Natural killer cell (primary cell): ENCODE measurements at regions not wholly inside any gene's neighbourhood (a gene's known extent, or its start where the extent isn't known, plus 50 kb on each side); places are given as distances from the start of the nearest gene placed in this dataset.
A peak's percentile ranks its signal among the peaks of the same experiment; 100 is the strongest.

Experiments used
- ATAC-seq, 3 donors: fragments of 150-1000 bp in 2 of 3; fragments of 200-7000 bp in 1 of 3; cut with Tn5 transposase; 1 replicate in 1 of 3; 2 replicates in 2 of 3; pipeline ENCODE4 v1.10.0; 2021; ENCODE audit warnings: mild to moderate bottlenecking in 2 of 3, moderate library complexity in 2 of 3
- DNase-seq, 2 donors: peaks; one replicate each; pipeline versions ENCODE4 v3.0.0 to v3.0.0-alpha.2; 2013 to 2021; ENCODE audit warnings: mixed read lengths in 1 of 2
- H3K27ac ChIP-seq: one replicate; pipeline ENCODE4 v1.5.1; 2013; ENCODE audit warnings: mild to moderate bottlenecking, low read length
- H3K27me3 ChIP-seq: one replicate; pipeline ENCODE4 v1.6.1; 2013; ENCODE audit warnings: low read length; ENCODE audit not compliant: control insufficient read depth, insufficient read depth
- H3K36me3 ChIP-seq: one replicate; pipeline ENCODE4 v1.6.1; 2013; ENCODE audit warnings: low read length; ENCODE audit not compliant: control insufficient read depth, insufficient read depth
- H3K4me1 ChIP-seq: one replicate; pipeline ENCODE4 v1.6.1; 2013; ENCODE audit warnings: low read length; ENCODE audit not compliant: control insufficient read depth, insufficient read depth
- H3K4me3 ChIP-seq: one replicate; pipeline ENCODE4 v1.5.1; 2013; ENCODE audit warnings: low read length
- H3K9me3 ChIP-seq: one replicate; pipeline ENCODE4 v1.6.1; 2013; ENCODE audit warnings: low read length; ENCODE audit not compliant: control insufficient read depth, insufficient read depth
- H3K27ac Mint-ChIP-seq, 2 donors: one replicate each; pipeline ENCODE4 v1.8.0; 2022; ENCODE audit warnings: mild to moderate bottlenecking in 2 of 2, mixed read lengths in 2 of 2, moderate library complexity in 1 of 2
- H3K27me3 Mint-ChIP-seq, 2 donors: one replicate each; pipeline ENCODE4 v1.8.0; 2022; ENCODE audit warnings: low read depth in 2 of 2, mixed read lengths in 2 of 2
- H3K36me3 Mint-ChIP-seq: one replicate; pipeline ENCODE4 v1.8.0; 2022; ENCODE audit warnings: mixed read lengths
- H3K4me1 Mint-ChIP-seq, 2 donors: one replicate each; pipeline ENCODE4 v1.8.0; 2022; ENCODE audit warnings: mixed read lengths in 2 of 2
- H3K4me3 Mint-ChIP-seq: one replicate; pipeline ENCODE4 v1.8.0; 2022; ENCODE audit warnings: mild to moderate bottlenecking, moderate library complexity, mixed read lengths
- H3K9me3 Mint-ChIP-seq, 2 donors: one replicate each; pipeline ENCODE4 v1.8.0; 2022; ENCODE audit warnings: mixed read lengths in 2 of 2
- WGBS: methylation state at CpG from one replicate; pipeline ENCODE4 v1.1.7; 2013; ENCODE audit warnings: missing lambda C conversion rate; ENCODE audit not compliant: insufficient coverage; 5-methylcytosine and 5-hydroxymethylcytosine counted together
- intact Hi-C: fragments of 100-400 bp; cut with micrococcal nuclease; formaldehyde crosslinking; loops from one replicate; pipeline ENCODE4 v1.14.2; 2022
- TF ChIP-seq, protein P1 (sequence below): fragments of 200-600 bp; IDR thresholded peaks from one replicate; pipeline ENCODE4 v1.8.0; 2022; ENCODE audit warnings: antibody characterized with exemption

DNA sequence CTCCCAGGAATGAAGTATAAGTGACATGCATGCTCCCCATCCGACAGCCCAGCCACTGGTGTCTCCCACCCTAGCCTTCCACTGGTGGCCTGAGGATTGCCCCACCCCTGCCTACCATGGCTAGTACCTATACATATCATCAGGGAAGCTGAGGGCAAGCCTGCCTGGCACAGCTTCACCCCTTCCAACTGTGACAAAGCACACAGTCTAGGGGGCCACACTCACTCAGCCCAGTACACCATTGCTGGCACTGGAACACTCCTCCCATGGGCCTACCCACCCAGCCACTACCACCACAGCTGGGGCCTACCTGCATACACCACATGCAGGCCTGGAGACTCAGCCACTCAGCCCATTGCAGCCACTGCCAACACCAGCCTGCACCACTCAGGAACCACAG, 393.1 kb upstream of the STEAP1 start:
- H3K4me3 Mint-ChIP-seq = no peak overlapping the region
- ATAC-seq = peak in 1 of 3 donors; percentile 48

DNA sequence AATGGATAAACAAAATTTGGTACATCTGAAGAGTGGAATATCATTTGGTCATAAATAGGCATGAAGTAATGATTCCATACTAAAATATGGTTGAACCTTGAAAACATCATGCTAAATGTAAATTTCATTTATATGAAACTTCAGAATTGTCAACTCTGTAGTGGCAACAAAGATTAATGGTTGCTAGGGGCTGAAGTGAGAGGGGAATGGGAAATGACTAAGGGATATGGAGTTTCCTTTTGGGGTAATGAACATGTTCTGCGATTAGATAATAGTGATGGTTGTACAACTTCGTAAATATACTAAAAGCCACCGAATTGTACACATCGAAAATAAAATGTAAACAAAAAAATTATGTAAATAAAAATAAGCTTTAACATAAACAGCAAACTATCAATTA, 384.1 kb upstream of the STEAP1 start:
- no peak for ATAC-seq
- H3K4me1 ChIP-seq = no peaks in the 10 kb centered on the region
- Mint-ChIP-seq H3K9me3 (peaks cover 3% of the 10 kb centered on the region in 2 donors), H3K36me3 (no peaks in the 10 kb centered on the region), H3K27me3 (no peaks in the 10 kb centered on the region), H3K4me1 (no peaks in the 10 kb centered on the region), H3K4me3 (no peak overlapping the region), H3K27ac (no peak overlapping the region)
- DNase-seq = no peak
- H3K36me3 ChIP-seq = no peaks in the 10 kb centered on the region
- H3K4me3 ChIP-seq = no peak overlapping the region
- TF ChIP-seq, protein P1, sequence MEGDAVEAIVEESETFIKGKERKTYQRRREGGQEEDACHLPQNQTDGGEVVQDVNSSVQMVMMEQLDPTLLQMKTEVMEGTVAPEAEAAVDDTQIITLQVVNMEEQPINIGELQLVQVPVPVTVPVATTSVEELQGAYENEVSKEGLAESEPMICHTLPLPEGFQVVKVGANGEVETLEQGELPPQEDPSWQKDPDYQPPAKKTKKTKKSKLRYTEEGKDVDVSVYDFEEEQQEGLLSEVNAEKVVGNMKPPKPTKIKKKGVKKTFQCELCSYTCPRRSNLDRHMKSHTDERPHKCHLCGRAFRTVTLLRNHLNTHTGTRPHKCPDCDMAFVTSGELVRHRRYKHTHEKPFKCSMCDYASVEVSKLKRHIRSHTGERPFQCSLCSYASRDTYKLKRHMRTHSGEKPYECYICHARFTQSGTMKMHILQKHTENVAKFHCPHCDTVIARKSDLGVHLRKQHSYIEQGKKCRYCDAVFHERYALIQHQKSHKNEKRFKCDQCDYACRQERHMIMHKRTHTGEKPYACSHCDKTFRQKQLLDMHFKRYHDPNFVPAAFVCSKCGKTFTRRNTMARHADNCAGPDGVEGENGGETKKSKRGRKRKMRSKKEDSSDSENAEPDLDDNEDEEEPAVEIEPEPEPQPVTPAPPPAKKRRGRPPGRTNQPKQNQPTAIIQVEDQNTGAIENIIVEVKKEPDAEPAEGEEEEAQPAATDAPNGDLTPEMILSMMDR = no peak
- H3K9me3 ChIP-seq = no peaks in the 10 kb centered on the region
- WGBS = no CpG with 5 or more reads among the region's 4 CpGs
- H3K27ac ChIP-seq = no peak overlapping the region
- intact Hi-C loops = no loop called here
- no peaks in the 10 kb centered on the region for H3K27me3 ChIP-seq

More for the DNA sequence above, 393.1 kb upstream of the STEAP1 start:
- Histone ChIP-seq H3K9me3 (no peaks in the 10 kb centered on the region), H3K4me3 (no peak overlapping the region), H3K27ac (no peak overlapping the region), H3K4me1 (no peaks in the 10 kb centered on the region), H3K27me3 (no peaks in the 10 kb centered on the region), H3K36me3 (no peaks in the 10 kb centered on the region)
- intact Hi-C loops = no loop called here
- 96% methylated on average over 1 of the region's 1 CpG for WGBS
- Mint-ChIP-seq H3K4me1 (no peaks in the 10 kb centered on the region), H3K36me3 (no peaks in the 10 kb centered on the region), H3K9me3 (peaks cover 6 to 12% of the 10 kb centered on the region in 2 donors), H3K27me3 (no peaks in the 10 kb centered on the region), H3K27ac (no peak overlapping the region)
- TF ChIP-seq, protein P1 = no peak
- no peak for DNase-seq

DNA sequence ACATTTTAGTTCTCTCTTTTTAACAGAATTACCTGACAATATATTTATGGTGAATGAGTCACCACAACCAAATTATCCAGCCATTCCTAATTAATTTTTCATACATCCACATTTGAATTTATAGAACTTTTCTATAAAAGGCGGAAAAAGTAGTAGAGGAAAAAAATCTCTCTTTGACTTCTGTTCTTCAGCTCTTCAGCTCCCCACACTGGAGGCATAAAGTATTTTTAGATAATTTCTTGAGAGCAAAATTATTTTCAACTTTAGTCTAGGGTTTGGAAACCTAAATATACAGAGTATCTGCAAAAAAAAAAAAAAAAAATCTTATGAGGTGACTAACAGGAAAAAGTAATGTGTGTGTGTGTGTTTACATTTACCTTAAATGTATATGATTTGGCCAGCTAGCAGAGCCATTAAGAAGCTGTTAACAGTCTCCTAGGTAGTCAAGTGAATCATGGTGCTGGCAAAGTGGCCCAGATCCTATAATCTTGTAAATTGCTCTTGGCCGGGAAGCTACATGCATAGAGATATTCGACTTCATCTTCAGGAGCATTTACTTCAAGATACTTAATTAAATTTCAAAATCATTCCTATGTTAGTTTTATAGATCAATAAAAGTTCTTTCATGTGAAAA, 383.1 kb upstream of the STEAP1 start:
- H3K4me1 Mint-ChIP-seq = no peaks in the 10 kb centered on the region
- Histone ChIP-seq H3K27ac (no peak overlapping the region), H3K4me3 (no peak overlapping the region), H3K36me3 (no peaks in the 10 kb centered on the region), H3K4me1 (no peaks in the 10 kb centered on the region), H3K27me3 (no peaks in the 10 kb centered on the region), H3K9me3 (no peaks in the 10 kb centered on the region)
- intact Hi-C loops = no loop called here
- no peak for DNase-seq
- no peak overlapping the region for H3K4me3 Mint-ChIP-seq
- no peaks in the 10 kb centered on the region for H3K27me3 Mint-ChIP-seq
- WGBS = 71% methylated on average over 1 of the region's 3 CpGs
- H3K9me3 Mint-ChIP-seq = peaks cover 3% of the 10 kb centered on the region in 2 donors
- TF ChIP-seq, protein P1 = no peak
- no peaks in the 10 kb centered on the region for H3K36me3 Mint-ChIP-seq
- no peak for ATAC-seq
- no peak overlapping the region for H3K27ac Mint-ChIP-seq

DNA sequence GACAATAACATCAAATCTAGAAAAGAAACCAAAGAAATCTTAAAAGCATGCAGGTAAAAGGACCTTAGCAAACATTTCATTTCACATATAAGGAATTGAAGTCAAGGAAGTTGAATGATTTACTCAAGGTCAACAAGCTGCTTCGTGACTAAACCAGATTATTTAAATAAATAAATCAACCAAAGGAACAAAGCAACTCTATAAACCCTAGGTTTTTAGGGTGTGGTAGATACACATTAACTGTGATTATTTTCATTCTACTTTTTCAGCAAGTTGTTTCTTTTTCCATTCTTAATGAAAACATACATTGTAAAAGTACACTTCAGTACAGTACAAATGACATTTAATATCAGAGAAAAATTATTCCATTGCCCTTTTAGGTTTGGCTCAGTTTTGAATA, 382.0 kb upstream of the STEAP1 start:
- intact Hi-C loops = no loop called here
- no peak overlapping the region for H3K27ac ChIP-seq
- no peak for DNase-seq
- no peaks in the 10 kb centered on the region for H3K27me3 ChIP-seq
- ATAC-seq = no peak
- Mint-ChIP-seq H3K27me3 (no peaks in the 10 kb centered on the region), H3K36me3 (no peaks in the 10 kb centered on the region), H3K4me1 (no peaks in the 10 kb centered on the region), H3K4me3 (no peak overlapping the region), H3K9me3 (peaks cover 0 to 4% of the 10 kb centered on the region in 2 donors), H3K27ac (no peak overlapping the region)
- no peak overlapping the region for H3K4me3 ChIP-seq
- no peaks in the 10 kb centered on the region for H3K9me3 ChIP-seq
- no CpG with 5 or more reads among the region's 1 CpG for WGBS
- H3K4me1 ChIP-seq = no peaks in the 10 kb centered on the region
- TF ChIP-seq, protein P1 = no peak
- no peaks in the 10 kb centered on the region for H3K36me3 ChIP-seq
